GM12891 (cell line): ENCODE measurements at regions not wholly inside any gene's neighbourhood (a gene's known extent, or its start where the extent isn't known, plus 50 kb on each side); places are given as distances from the start of the nearest gene placed in this dataset.

Source experiments
- POLR2A ChIP-seq: IDR thresholded peaks from 2 replicates; pipeline ENCODE4 v1.6.1; 2011; ENCODE audit warnings: low read depth, low read length, control low read depth
- POLR2AphosphoS5 ChIP-seq: IDR thresholded peaks from 2 replicates; pipeline ENCODE4 v1.6.1; 2011; ENCODE audit warnings: low read depth, low read length, control low read depth

DNA sequence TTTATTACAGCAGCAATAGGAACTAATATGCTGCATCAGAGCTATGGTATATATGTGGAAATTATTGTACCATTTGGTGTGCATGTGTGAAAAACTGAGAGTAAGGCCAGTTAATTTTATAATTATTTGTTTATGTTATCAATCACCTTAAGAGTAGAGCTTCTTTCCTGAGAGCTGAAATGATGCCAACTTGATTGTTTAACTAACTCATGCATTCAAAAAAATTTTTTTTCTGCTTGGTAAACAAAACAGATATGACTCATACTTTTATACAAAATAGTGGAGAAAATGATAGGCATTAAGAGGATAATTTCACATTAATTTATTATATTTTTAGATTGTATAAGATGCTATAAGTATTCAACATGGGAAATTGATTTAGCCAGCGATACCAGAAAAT is 622.7 kb downstream of the RAPGEF2 start:
- TF ChIP-seq POLR2A, result no peak
- TF ChIP-seq POLR2AphosphoS5, result no peak
